Stimulated activated naive CD4-positive, alpha-beta T cell treated with Interleukin-2 at 50 U/mL for 16 hours (primary cell): ENCODE measurements at regions not wholly inside any gene's neighbourhood (a gene's known extent, or its start where the extent isn't known, plus 50 kb on each side); places are given as distances from the start of the nearest gene placed in this dataset.
"Not testable (repeated sequence)": the region's sequence is repeated elsewhere in the genome, so short reads cannot be mapped to it uniquely, and the experiment has no call there.

Experiments
- DNase-seq: peaks from one replicate; lab custom pipeline; 2025; lab: John Stamatoyannopoulos, UW

GRCh38 chr21:29396951-29397455 is 98.3 kb downstream of the BACH1 start:
- no peak for DNase-seq

- DNase-seq: no peak
Measured at GRCh38 chr21:29403301-29403700, 104.6 kb downstream of the BACH1 start.

- no peak for DNase-seq
Measured at GRCh38 chr21:29403922-29404538, 105.3 kb downstream of the BACH1 start.

- no peak for DNase-seq
Measured at GRCh38 chr21:29405503-29406122, 106.9 kb downstream of the BACH1 start.

DNA sequence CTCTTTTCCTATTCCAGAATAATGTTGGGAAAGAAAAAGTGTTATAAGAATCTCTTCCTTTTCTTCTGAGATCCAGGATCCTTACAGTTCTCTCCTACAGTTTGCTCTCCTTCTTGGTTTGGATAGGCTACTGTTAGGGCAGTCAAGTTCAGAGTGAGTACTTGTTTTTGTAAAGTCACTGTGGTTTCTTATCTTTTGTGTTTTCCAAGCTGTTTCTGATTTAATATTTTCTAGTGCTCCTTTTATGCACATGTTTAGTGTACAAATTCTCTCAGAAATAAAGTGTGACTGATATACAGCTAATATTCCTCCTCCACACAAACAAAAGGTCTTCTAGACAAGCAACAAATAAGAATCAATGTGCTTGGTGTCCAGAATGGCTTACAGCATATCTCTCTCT is 107.7 kb downstream of the BACH1 start:
- no peak for DNase-seq

- DNase-seq: no peak
Measured at GRCh38 chr21:29407571-29407970, 108.8 kb downstream of the BACH1 start.

DNA sequence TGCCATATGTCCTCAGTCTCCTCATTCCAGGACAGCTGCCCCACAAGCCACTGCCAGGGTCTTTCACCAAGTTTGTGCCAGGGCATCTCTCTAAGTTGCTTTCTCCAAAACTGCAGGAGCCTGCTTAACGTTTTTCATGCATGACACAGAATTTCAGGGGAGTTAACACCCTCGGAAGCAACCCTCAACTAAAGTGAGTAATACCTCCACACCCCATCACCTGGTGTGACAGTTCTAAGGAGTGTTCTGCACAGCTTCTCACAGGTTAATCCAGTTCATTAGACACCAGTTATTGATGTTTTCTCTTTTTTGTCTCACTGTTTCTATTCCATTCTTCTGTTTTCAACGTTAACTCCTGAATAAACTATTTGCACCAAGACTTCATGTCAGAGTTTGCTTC is 115.0 kb downstream of the BACH1 start:
- no peak for DNase-seq

- DNase-seq: no peak
Measured at GRCh38 chr21:29416268-29416667, 117.5 kb downstream of the BACH1 start.

DNA sequence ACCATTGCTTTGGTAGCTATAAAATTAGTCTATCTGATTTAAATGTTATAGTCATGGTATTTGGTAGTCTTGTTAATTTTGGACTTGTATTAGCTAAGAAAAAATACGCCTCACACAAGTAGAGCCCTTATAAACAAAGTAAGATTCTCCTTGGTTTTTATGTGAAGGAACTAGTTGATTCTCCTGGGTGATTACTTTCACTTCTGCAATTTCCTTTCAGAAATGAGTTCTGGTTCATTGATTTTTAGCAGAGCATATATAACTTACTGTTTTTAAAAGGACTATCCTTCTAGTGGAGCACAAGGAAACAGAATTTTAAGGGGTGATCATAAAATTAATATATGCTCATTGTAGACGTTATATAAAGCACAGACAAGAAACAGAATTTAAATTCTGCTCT is 120.1 kb downstream of the BACH1 start:
- DNase-seq: no peak

- DNase-seq: no peak
Measured at GRCh38 chr21:29419422-29419821, 120.7 kb downstream of the BACH1 start.

- no peak for DNase-seq
Measured at GRCh38 chr21:29423099-29423870, 124.6 kb downstream of the BACH1 start.

DNA sequence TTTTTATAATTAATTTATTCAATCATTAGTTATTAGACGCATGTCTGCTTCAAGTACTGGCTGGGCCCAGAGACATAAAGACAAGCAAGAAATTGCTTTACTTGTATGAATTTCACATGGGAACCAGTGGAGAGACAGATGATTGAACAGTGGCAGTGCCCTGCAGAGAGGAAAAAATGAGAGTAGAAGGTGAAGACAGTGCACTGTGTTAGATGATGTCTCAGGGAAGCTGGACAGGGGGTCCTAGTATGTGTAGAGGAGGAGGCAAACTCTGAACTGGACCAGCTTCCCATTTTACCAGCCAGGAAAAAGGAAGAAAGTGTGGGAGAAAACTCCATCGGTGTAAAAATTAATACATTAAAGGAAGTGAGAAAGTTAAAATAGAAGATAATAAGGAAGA is 126.0 kb downstream of the BACH1 start:
- no peak for DNase-seq

DNA sequence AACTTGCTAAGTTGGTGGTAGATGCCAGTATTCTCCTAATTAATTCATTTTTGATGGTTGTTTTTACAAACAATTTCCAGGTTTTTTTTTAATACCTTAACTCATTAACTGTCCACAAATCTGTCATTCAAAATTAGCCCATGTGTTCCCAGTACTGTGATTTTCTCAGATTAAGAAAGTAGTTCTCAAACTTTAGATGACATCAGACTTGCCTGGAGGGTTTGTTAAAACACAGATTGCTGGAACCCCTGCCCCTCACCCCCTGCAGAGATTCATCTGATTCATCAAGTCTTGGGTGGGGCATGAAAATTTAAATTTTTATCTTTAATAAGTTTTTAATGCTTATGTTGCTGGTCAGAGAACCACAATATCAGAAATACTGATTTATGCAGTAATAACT is 130.5 kb downstream of the BACH1 start:
- DNase-seq: no peak

- DNase-seq: no peak
Measured at GRCh38 chr21:29430030-29430429, 131.3 kb downstream of the BACH1 start.

DNA sequence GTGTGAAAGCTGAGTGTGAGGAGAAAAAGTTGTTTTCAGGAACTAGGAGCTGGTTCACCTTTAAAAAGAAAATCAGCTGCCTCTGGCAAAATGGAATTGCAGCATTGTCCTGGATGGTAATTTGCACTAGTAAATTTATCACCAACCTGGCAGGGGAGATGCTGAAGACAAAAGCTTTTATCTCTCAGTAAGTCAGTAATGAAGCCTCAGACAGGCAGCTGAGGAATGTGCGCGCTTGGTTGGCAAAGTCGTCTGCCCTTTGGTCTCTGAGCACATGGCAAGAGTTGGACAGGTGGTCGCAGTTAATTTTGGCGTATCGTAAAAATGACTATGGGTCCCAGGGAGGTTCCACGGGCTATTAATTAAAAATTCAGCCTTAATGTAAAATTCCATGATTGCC is 131.9 kb downstream of the BACH1 start:
- DNase-seq: no peak

DNA sequence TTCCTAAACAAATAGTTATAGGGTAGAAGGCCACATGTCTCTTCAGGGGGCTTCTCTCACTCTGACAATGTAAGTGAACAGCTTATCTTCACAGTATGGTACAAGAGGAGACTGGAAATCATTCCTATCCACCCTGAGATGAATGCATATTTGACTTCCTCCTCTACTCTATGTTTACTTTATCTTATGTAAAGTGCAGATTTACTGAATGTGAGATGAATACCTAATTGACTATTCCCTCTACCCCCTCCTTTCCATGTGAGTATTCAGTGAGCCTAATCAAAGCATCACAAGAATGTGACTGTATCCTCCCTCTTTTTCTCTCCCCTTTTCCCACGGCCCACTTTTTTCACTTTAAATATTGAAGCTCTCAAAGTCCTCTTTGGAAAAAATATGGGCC is 132.5 kb downstream of the BACH1 start:
- DNase-seq: no peak

- no peak for DNase-seq
Measured at GRCh38 chr21:29431680-29432079, 133.0 kb downstream of the BACH1 start.

GRCh38 chr21:29433366-29434059 is 134.8 kb downstream of the BACH1 start:
- DNase-seq: no peak

GRCh38 chr21:29434081-29434480 is 135.4 kb downstream of the BACH1 start:
- no peak for DNase-seq

DNA sequence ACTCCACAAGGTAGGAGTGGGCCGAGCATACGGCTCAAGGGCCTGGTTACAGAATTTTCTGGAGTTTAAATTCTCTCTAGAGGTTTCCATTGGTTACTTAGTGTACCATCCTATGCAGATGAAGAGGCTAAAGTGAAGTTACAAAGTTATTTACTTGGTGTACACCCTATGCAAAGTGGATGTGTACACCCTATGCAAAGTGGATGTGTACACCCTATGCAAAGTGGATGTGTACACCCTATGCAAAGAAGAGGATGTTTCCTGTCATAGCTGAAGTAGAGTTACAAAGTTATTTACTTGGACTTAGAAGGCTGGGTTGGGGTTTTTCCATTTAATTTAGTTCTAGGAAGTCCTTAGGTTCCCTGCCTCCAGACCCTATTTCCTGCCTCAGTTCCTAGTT is 136.3 kb downstream of the BACH1 start:
- DNase-seq: not testable (repeated sequence)

DNA sequence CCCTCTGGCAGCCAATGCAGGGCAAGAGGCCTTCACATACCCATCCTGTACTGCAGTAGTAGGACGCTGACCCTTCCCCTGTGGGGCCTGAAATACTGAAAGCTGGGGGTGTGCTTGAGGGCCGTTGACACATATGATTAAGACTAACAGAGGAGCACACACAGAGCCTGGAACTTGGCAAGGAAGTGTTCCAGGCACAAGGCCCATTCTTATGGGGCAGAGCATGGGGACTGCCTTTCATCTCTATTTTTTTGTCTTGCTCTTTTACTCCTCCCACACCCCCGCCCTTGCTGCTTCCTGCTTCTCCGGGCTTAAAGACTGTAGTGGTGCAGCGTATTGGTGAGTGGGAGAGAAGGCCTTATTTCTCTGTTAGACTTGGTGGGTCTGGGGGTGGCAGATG is 137.4 kb downstream of the BACH1 start:
- peak; percentile 8 for DNase-seq

GRCh38 chr21:29436650-29437049 is 137.9 kb downstream of the BACH1 start:
- no peak for DNase-seq

DNA sequence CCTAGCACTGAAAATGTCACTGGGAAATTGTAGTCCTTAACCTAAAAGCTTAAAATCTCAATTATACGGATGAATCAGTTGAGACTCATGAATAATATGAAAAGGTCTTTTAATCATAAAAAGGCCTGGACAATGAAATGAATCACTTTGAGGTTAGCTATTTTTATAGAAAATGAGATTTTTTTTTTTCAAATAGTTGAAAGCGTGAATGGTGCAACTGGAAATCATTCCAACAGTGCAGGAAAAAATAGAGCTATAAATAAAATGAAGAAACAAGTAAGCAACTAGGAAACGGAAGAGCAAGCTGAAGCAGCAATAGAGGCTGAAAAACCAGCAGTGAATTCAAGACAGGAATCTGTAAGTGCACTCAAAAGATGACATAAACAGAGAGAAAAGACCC is 142.9 kb downstream of the BACH1 start:
- no peak for DNase-seq
